K562 (cell line): ENCODE measurements at regions not wholly inside any gene's neighbourhood (a gene's known extent, or its start where the extent isn't known, plus 50 kb on each side); places are given as distances from the start of the nearest gene placed in this dataset.

Source experiments
- ATAC-seq: fragments of 200-7000 bp; cut with Tn5 transposase; 3 replicates; pipeline ENCODE4 v1.9.1; 2020; ENCODE audit warnings: moderate library complexity
- BruUV-seq: library from RNA; stranded (reverse); fragments of 400-500 nt; replicated peaks from 2 replicates; lab custom pipeline; 2021; lab: Mats Ljungman, UMichigan
- CTCF ChIA-PET: fragments of 300-600 bp; formaldehyde crosslinking; extraction: SDS; loops from one replicate; lab custom pipeline; 2021; ENCODE audit warnings: low intra/inter-chr PET ratio; lab: Yijun Ruan, JAX
- POLR2A ChIA-PET: fragments of 300-600, 350-650 bp; sonication (Branson Sonifier 250); formaldehyde crosslinking; extraction: SDS; loops from one replicate; lab custom pipeline; 2021; ENCODE audit warnings: antibody characterized with exemption, inconsistent platforms; lab: Yijun Ruan, JAX
- DNase-seq, 4 experiments: peaks; one replicate each; pipeline versions ENCODE4 v3.0.0 to v3.0.0-alpha.2; 2011 to 2018; ENCODE audit warnings: low spot score in 3 of 4, mixed read lengths in 3 of 4; ENCODE audit errors: extremely low read depth in 1 of 4
- FAIRE-seq: peaks from 2 replicates; lab custom pipeline; 2011; peaks lifted over from hg19 to GRCh38; lab: Jason Lieb, UNC
- H2AFZ ChIP-seq: 2 replicates; pipeline ENCODE4 v1.6.0; 2011; ENCODE audit warnings: low read depth, low read length, control low read depth, inconsistent platforms
- H3K27ac ChIP-seq: fragments of 200-600 bp; 3 replicates; pipeline ENCODE4 v1.8.0; 2011; ENCODE audit warnings: low read depth, mild to moderate bottlenecking, control low read depth, inconsistent platforms, low read length, moderate library complexity, mixed read lengths; ENCODE audit errors: extremely low read depth
- H3K27me3 ChIP-seq, 2 experiments: fragments of 300-600 bp in 1 of 2; 2 replicates in 1 of 2; 3 replicates in 1 of 2; pipeline versions ENCODE4 v1.6.0 to v1.8.0; 2011; ENCODE audit warnings: inconsistent platforms in 2 of 2, low read length in 2 of 2, mild to moderate bottlenecking in 1 of 2, mixed read lengths in 1 of 2, moderate library complexity in 1 of 2; ENCODE audit not compliant: control insufficient read depth in 2 of 2, insufficient read depth in 2 of 2
- H3K36me3 ChIP-seq: fragments of 300-600 bp; 3 replicates; pipeline ENCODE4 v1.8.0; 2011; ENCODE audit warnings: mild to moderate bottlenecking, low read length, inconsistent platforms; ENCODE audit not compliant: control insufficient read depth, insufficient read depth
- H3K4me1 ChIP-seq, 2 experiments: fragments of 200-600 bp in 1 of 2; replicated peaks in 1 of 2; 2 replicates in 1 of 2; 3 replicates in 1 of 2; pipeline versions ENCODE4 v1.5.1 to v1.8.0; 2011; ENCODE audit warnings: inconsistent platforms in 2 of 2, low read length in 2 of 2, mild to moderate bottlenecking in 1 of 2, mixed read lengths in 1 of 2, moderate library complexity in 1 of 2; ENCODE audit not compliant: control insufficient read depth in 2 of 2, insufficient read depth in 2 of 2
- H3K4me2 ChIP-seq: 2 replicates; pipeline ENCODE4 v1.6.1; 2011; ENCODE audit warnings: low read length, control low read depth, inconsistent platforms, mixed read lengths; ENCODE audit not compliant: insufficient read depth
- H3K4me3 ChIP-seq: fragments of 200-600 bp; sonication (generic), shearing (Covaris generic); 2 replicates; pipeline ENCODE4 v1.5.1; 2016; ENCODE audit warnings: control low read depth, inconsistent platforms
- H3K79me2 ChIP-seq: fragments of 200-600 bp; 3 replicates; pipeline ENCODE4 v1.8.0; 2011; ENCODE audit warnings: low read length, inconsistent platforms; ENCODE audit not compliant: control insufficient read depth, insufficient read depth
- H3K9ac ChIP-seq, 2 experiments: 2 replicates each; pipeline versions ENCODE4 v1.6.0 to v1.6.1; 2011; ENCODE audit warnings: low read depth in 2 of 2, low read length in 2 of 2, control low read depth in 1 of 2, inconsistent platforms in 1 of 2, mild to moderate bottlenecking in 1 of 2, mixed read lengths in 1 of 2; ENCODE audit not compliant: insufficient read depth in 1 of 2
- H3K9me1 ChIP-seq: one replicate; pipeline ENCODE4 v1.6.0; 2011; ENCODE audit warnings: inconsistent platforms, mild to moderate bottlenecking, low read length, moderate library complexity; ENCODE audit not compliant: control insufficient read depth, insufficient read depth
- H3K9me3 ChIP-seq: replicated peaks from 2 replicates; pipeline ENCODE4 v1.5.1; 2011; ENCODE audit warnings: low read depth, low read length, inconsistent platforms; ENCODE audit not compliant: control insufficient read depth, insufficient read depth
- H4K20me1 ChIP-seq: replicated peaks from 2 replicates; pipeline ENCODE4 v1.6.1; 2011; ENCODE audit warnings: low read length, inconsistent platforms, mixed read lengths; ENCODE audit not compliant: control insufficient read depth, insufficient read depth
- BDP1 ChIP-seq: IDR thresholded peaks from 3 replicates; pipeline ENCODE4 v1.6.1; 2011; ENCODE audit not compliant: insufficient read length, insufficient read depth
- CHCHD3 ChIP-seq: fragments of 250-450 bp; sonication (Bioruptor Pico); IDR thresholded peaks from 2 replicates; pipeline ENCODE4 v2.1.2; 2022; ENCODE audit warnings: mild to moderate bottlenecking
- HDGF ChIP-seq: fragments of 450-650 bp; IDR thresholded peaks from 2 replicates; pipeline ENCODE4 v1.6.1; 2016
- MED1 ChIP-seq: sonication (generic); formaldehyde crosslinking; IDR thresholded peaks from 2 replicates; pipeline ENCODE4 v1.8.1; 2023; ENCODE audit warnings: missing genetic modification reagents, borderline replicate concordance
- SMARCC2 ChIP-seq: fragments of 450-650 bp; IDR thresholded peaks from 2 replicates; pipeline ENCODE4 v1.6.1; 2017; ENCODE audit warnings: antibody characterized with exemption, moderate library complexity, mild to moderate bottlenecking, low read depth
- SREBF1 ChIP-seq: fragments of 150-350 bp; IDR thresholded peaks from 2 replicates; pipeline ENCODE4 v1.6.1; 2014; ENCODE audit warnings: antibody characterized with exemption, low read depth, low read length, borderline replicate concordance
- TAF1 ChIP-seq: IDR thresholded peaks from 2 replicates; pipeline ENCODE4 v1.6.1; 2011; ENCODE audit warnings: mild to moderate bottlenecking, low read length, moderate library complexity; ENCODE audit not compliant: insufficient read depth, control insufficient read depth, severe bottlenecking; ENCODE audit errors: extremely low read depth
- ZNF586 ChIP-seq: fragments of 450-650 bp; formaldehyde crosslinking; conservative IDR thresholded peaks from 2 replicates; pipeline ENCODE4 v1.4.0; 2020; ENCODE audit warnings: mild to moderate bottlenecking, moderate library complexity
- WGBS: fragments of 100-300 bp; shearing (Covaris generic); methylation state at CpG from one replicate; pipeline ENCODE4 v1.1.6; 2016; ENCODE audit warnings: low coverage, mixed read lengths; ENCODE audit not compliant: insufficient coverage; ENCODE audit errors: missing lambda C conversion rate; 5-methylcytosine and 5-hydroxymethylcytosine counted together
- in situ Hi-C: fragments of 300-500 bp; cut with MboI; formaldehyde crosslinking; loops from 4 replicates; pipeline ENCODE4 v1.15.0; 2018; ENCODE audit warnings: inconsistent platforms, mixed read lengths
- intact Hi-C: fragments of 100-400 bp; cut with micrococcal nuclease; formaldehyde crosslinking; loops from 2 replicates; pipeline ENCODE4 v1.14.2; 2022
- TF ChIP-seq, protein P1 (sequence below): IDR thresholded peaks from 3 replicates; pipeline ENCODE4 v1.6.1; 2011; ENCODE audit warnings: borderline replicate concordance, mild to moderate bottlenecking, moderate library complexity; ENCODE audit not compliant: insufficient read length; ENCODE audit errors: extremely low read depth
- TF ChIP-seq, protein P2 (sequence below): fragments of 450-650 bp; IDR thresholded peaks from 2 replicates; pipeline ENCODE4 v1.6.1; 2018; ENCODE audit not compliant: partially characterized antibody

DNA sequence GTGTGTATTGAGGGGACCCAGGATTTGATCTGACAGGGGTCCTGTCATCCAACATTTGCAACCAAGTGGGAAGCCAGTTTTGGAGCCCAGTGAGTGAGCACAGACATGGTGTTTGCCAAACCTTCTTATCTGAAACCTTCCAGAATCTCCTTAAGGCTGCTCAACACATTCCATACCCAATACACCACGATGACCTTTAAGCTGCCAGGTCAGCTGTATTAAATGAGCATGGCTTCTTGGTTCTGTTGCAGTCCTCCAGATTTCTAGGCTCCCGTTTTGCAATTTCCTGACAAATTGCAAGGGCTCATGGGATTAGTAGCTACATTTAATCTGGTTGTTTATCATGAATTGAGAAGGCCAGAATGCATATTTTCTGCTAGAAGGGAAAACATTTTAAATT is 124.2 kb upstream of the ATP10B start:
- Histone ChIP-seq H4K20me1 (no peaks in the 10 kb centered on the region), H3K4me1 (no peaks in the 10 kb centered on the region), H3K36me3 (no peaks in the 10 kb centered on the region), H3K9me3 (no peaks in the 10 kb centered on the region), H2AFZ (no peak overlapping the region), H3K27ac (no peak overlapping the region), H3K27me3 (no peaks in the 10 kb centered on the region), H3K79me2 (no peaks in the 10 kb centered on the region), H3K9me1 (no peaks in the 10 kb centered on the region)
- ATAC-seq (no peak), FAIRE-seq (no peak), DNase-seq (no peak)
- POLR2A ChIA-PET: no interaction called here
- no TSS peak for BruUV-seq
- in situ Hi-C loops: no loop called here
- CTCF ChIA-PET: no interaction called here
- intact Hi-C loops: no loop called here
- 0% methylated on average over 2 of the region's 2 CpGs for WGBS
- TF ChIP-seq SMARCC2: no peak
- no peak for TF ChIP-seq TAF1
- no peak for TF ChIP-seq CHCHD3 (CRISPR knock-in tag)
- no peak for TF ChIP-seq BDP1
- TF ChIP-seq, all 486 proteins: peak for 0
- H3K4me2 ChIP-seq: no peak overlapping the region
- no peak overlapping the region for H3K4me3 ChIP-seq
- no peak overlapping the region for H3K9ac ChIP-seq

DNA sequence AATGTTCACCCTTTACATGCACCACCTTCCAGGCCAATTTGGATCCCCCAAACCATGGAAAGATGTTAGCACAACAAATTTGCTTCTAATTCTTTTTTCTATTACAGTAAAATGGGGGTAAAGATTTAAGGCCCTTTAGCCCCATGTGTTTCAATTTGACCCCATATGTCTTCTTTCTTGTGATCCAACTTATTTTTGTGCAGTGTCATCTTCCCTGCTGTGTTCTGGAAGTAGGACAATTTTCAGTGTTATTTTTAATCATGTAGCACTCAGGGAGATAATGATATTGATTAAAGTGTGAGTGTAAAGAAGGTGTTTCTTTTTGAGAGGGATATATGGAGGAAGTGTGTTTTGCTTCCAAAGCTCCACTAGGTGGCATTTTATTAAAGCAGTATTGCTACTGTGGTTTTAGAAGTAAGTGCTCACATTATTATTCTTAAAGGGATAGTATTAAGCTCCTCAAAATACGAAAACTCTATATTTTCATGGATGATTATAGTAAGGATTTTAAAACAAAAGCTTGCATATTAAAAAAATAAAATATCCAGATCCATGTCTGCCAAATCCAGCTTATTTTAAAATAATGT is 118.7 kb upstream of the ATP10B start:
- 0% methylated on average over 1 of the region's 1 CpG for WGBS
- ChIA-PET POLR2A (no interaction called here), CTCF (no interaction called here)
- Histone ChIP-seq H3K4me1 (no peaks in the 10 kb centered on the region), H4K20me1 (no peaks in the 10 kb centered on the region), H2AFZ (no peak overlapping the region), H3K27me3 (no peaks in the 10 kb centered on the region), H3K4me2 (no peak overlapping the region), H3K36me3 (no peaks in the 10 kb centered on the region), H3K9me1 (no peaks in the 10 kb centered on the region), H3K4me3 (no peak overlapping the region), H3K27ac (no peak overlapping the region), H3K9me3 (no peaks in the 10 kb centered on the region), H3K79me2 (no peaks in the 10 kb centered on the region), H3K9ac (no peak overlapping the region)
- no peak for DNase-seq
- BruUV-seq: no TSS peak
- in situ Hi-C loops (no loop called here), intact Hi-C loops (no loop called here)
- ATAC-seq: no peak
- FAIRE-seq: no peak
- TF ChIP-seq SREBF1 (no peak), MED1 (no peak), ZNF586 (CRISPR knock-in tag) (no peak), HDGF (no peak)
- TF ChIP-seq, protein P1, sequence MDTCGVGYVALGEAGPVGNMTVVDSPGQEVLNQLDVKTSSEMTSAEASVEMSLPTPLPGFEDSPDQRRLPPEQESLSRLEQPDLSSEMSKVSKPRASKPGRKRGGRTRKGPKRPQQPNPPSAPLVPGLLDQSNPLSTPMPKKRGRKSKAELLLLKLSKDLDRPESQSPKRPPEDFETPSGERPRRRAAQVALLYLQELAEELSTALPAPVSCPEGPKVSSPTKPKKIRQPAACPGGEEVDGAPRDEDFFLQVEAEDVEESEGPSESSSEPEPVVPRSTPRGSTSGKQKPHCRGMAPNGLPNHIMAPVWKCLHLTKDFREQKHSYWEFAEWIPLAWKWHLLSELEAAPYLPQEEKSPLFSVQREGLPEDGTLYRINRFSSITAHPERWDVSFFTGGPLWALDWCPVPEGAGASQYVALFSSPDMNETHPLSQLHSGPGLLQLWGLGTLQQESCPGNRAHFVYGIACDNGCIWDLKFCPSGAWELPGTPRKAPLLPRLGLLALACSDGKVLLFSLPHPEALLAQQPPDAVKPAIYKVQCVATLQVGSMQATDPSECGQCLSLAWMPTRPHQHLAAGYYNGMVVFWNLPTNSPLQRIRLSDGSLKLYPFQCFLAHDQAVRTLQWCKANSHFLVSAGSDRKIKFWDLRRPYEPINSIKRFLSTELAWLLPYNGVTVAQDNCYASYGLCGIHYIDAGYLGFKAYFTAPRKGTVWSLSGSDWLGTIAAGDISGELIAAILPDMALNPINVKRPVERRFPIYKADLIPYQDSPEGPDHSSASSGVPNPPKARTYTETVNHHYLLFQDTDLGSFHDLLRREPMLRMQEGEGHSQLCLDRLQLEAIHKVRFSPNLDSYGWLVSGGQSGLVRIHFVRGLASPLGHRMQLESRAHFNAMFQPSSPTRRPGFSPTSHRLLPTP: no peak
- TF ChIP-seq, protein P2, sequence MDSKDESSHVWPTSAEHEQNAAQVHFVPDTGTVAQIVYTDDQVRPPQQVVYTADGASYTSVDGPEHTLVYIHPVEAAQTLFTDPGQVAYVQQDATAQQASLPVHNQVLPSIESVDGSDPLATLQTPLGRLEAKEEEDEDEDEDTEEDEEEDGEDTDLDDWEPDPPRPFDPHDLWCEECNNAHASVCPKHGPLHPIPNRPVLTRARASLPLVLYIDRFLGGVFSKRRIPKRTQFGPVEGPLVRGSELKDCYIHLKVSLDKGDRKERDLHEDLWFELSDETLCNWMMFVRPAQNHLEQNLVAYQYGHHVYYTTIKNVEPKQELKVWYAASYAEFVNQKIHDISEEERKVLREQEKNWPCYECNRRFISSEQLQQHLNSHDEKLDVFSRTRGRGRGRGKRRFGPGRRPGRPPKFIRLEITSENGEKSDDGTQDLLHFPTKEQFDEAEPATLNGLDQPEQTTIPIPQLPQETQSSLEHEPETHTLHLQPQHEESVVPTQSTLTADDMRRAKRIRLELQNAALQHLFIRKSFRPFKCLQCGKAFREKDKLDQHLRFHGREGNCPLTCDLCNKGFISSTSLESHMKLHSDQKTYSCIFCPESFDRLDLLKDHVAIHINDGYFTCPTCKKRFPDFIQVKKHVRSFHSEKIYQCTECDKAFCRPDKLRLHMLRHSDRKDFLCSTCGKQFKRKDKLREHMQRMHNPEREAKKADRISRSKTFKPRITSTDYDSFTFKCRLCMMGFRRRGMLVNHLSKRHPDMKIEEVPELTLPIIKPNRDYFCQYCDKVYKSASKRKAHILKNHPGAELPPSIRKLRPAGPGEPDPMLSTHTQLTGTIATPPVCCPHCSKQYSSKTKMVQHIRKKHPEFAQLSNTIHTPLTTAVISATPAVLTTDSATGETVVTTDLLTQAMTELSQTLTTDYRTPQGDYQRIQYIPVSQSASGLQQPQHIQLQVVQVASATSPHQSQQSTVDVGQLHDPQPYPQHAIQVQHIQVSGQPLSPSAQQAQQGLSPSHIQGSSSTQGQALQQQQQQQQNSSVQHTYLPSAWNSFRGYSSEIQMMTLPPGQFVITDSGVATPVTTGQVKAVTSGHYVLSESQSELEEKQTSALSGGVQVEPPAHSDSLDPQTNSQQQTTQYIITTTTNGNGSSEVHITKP: no peak
